ENCODE measurements at regions not wholly inside any gene's neighbourhood (a gene's known extent, or its start where the extent isn't known, plus 50 kb on each side); places are given as distances from the start of the nearest gene placed in this dataset.

DNA sequence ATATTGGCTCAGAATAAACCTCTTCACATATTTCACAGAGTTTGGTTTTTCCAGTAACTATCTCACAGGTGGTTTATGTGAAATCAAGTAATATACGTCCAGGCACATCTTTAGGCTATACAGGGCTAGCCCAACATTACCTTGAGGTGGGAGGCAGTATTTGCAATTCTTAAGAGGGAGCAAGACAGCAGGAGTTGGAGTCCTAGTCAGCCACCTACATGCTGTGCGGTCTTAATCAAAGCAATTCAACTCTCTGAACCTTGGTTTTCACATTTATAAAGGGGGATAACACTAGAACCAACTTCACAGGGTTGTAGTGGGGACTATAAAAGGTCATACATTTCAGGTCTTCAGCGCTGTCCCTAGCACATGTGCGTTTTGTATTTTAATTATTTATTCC lies 73.5 kb upstream of the FICD start:
- BruUV-seq (replicated peaks): no TSS peak
- Histone ChIP-seq H3K9me3 (ENCODE audit: low read length) (no peaks in the 10 kb centered on the region), H3K4me3 (replicated peaks in 1 of 3; ENCODE audit: insufficient read depth in 1 of 3, low read depth in 2 of 3, low read length in 3 of 3) (no peak overlapping the region), H3K9ac (ENCODE audit: insufficient read depth, low read depth, low read length) (no peak overlapping the region), H4K20me1 (ENCODE audit: insufficient read depth, low read length) (no peaks in the 10 kb centered on the region), H3K36me3 (replicated peaks in 1 of 2; ENCODE audit: control insufficient read depth in 1 of 2, insufficient read depth in 2 of 2, low read length in 2 of 2) (no peaks in the 10 kb centered on the region), H3K27ac (ENCODE audit: extremely low read length, insufficient read depth, low read length) (no peak overlapping the region), H3K4me2 (ENCODE audit: low read depth, low read length) (no peak overlapping the region), H3K4me1 (ENCODE audit: insufficient read depth, low read length) (no peaks in the 10 kb centered on the region), H3K27me3 (ENCODE audit: control insufficient read depth in 1 of 2, insufficient read depth in 2 of 2, low read length in 2 of 2) (peaks cover 2 to 18% of the 10 kb centered on the region in 2 experiments; a peak in 3 of 5 replicates), H2AFZ (ENCODE audit: low read length) (no peak overlapping the region), H3K79me2 (ENCODE audit: insufficient read depth, low read length) (no peaks in the 10 kb centered on the region)
- ChIA-PET CTCF (ENCODE audit: low intra/inter-chr PET ratio, low total read pairs) (no interaction called here), POLR2A (no interaction called here)
- 1% methylated on average over 4 of the region's 4 CpGs for WGBS (ENCODE audit: low lambda C conversion rate)
- ATAC-seq (no peak), DNase-seq (ENCODE audit: low spot score) (no peak), FAIRE-seq (no peak)
- TF ChIP-seq ZNF547 (CRISPR knock-in tag; IDR thresholded peaks at IDR 0.05) (no peak), ZXDC (CRISPR knock-in tag; IDR thresholded peaks at IDR 0.05) (no peak), SRSF9 (IDR thresholded peaks at IDR 0.05; ENCODE audit: borderline replicate concordance, insufficient read depth, low read depth, low read length, poor library complexity, severe bottlenecking) (no peak), GTF2F1 (IDR thresholded peaks at IDR 0.05; ENCODE audit: low read length) (no peak), ETV6 (CRISPR knock-in tag; conservative IDR thresholded peaks at IDR 0.05) (no peak), U2AF1 (optimal IDR thresholded peaks at IDR 0.05; ENCODE audit: low read depth, low read length) (no peak), MTF2 (CRISPR knock-in tag; IDR thresholded peaks at IDR 0.05; ENCODE audit: borderline replicate concordance) (no peak), ZNF891 (CRISPR knock-in tag; IDR thresholded peaks at IDR 0.05) (no peak), MXD1 (CRISPR knock-in tag; IDR thresholded peaks at IDR 0.05) (no peak), ZNF501 (CRISPR knock-in tag; IDR thresholded peaks at IDR 0.05) (no peak), MTA3 (CRISPR knock-in tag; IDR thresholded peaks at IDR 0.05) (no peak)
- in situ Hi-C loops (cut with HindIII; ENCODE audit: extremely low pct_ligation_motif_present, low pct_unique_long_range_greater_than_20kb): no loop called here
- intact Hi-C loops (cut with micrococcal nuclease; ENCODE audit: unreplicated experiment): no loop called here
